Colonic mucosa (tissue), 4 donors: ENCODE measurements at regions not wholly inside any gene's neighbourhood (a gene's known extent, or its start where the extent isn't known, plus 50 kb on each side); places are given as distances from the start of the nearest gene placed in this dataset.

Experiments
- DNase-seq: peaks from one replicate; pipeline ENCODE4 v3.0.0-alpha.2; 2020
- H3K27ac ChIP-seq: fragments of 200-600 bp; one replicate; pipeline ENCODE4 v1.8.0; 2021
- H3K27me3 ChIP-seq: fragments of 200-600 bp; one replicate; pipeline ENCODE4 v1.8.0; 2021
- H3K36me3 ChIP-seq: fragments of 200-600 bp; one replicate; pipeline ENCODE4 v1.8.0; 2021
- H3K4me1 ChIP-seq: fragments of 200-600 bp; one replicate; pipeline ENCODE4 v1.8.0; 2021; ENCODE audit warnings: mild to moderate bottlenecking
- H3K4me3 ChIP-seq: fragments of 200-600 bp; one replicate; pipeline ENCODE4 v1.8.0; 2021
- H3K9ac ChIP-seq, 2 donors: one replicate each; pipeline ENCODE4 v1.7.0; 2013; ENCODE audit warnings: control low read depth in 2 of 2, low read depth in 2 of 2, low read length in 2 of 2
- H3K9me3 ChIP-seq: fragments of 200-600 bp; one replicate; pipeline ENCODE4 v1.8.0; 2021
- CTCF ChIP-seq: fragments of 200-600 bp; IDR thresholded peaks from one replicate; pipeline ENCODE4 v1.8.0; 2022; ENCODE audit warnings: antibody characterized with exemption, mild to moderate bottlenecking
- intact Hi-C: fragments of 100-400 bp; cut with DNase I; formaldehyde crosslinking; loops from one replicate; pipeline ENCODE4 v1.14.1; 2022
- donor health status: healthy.
- donor health status: DM: no; HTN: no; CAD: no.
- donor health status: DM: no; HTN: no; CAD: no.

GRCh38 chr1:213330281-213330680 is 279.2 kb downstream of the RPS6KC1 start:
- no peak for TF ChIP-seq CTCF
- Histone ChIP-seq H3K4me1 (no peaks in the 10 kb centered on the region), H3K9me3 (no peaks in the 10 kb centered on the region), H3K27ac (no peak overlapping the region), H3K27me3 (no peaks in the 10 kb centered on the region), H3K9ac (no peak overlapping the region), H3K4me3 (no peak overlapping the region), H3K36me3 (no peaks in the 10 kb centered on the region)
- intact Hi-C loops, result no loop called here
- DNase-seq, result no peak

- Histone ChIP-seq H3K4me3 (no peak overlapping the region), H3K27me3 (no peaks in the 10 kb centered on the region), H3K9me3 (no peaks in the 10 kb centered on the region), H3K27ac (no peak overlapping the region), H3K9ac (no peak overlapping the region), H3K36me3 (no peaks in the 10 kb centered on the region), H3K4me1 (no peaks in the 10 kb centered on the region)
- no peak for TF ChIP-seq CTCF
- DNase-seq, result no peak
- intact Hi-C loops, result no loop called here
These were observed 280.7 kb downstream of the RPS6KC1 start for GRCh38 chr1:213331631-213332175.

GRCh38 chr1:213332491-213332890 is 281.4 kb downstream of the RPS6KC1 start:
- Histone ChIP-seq H3K4me1 (no peaks in the 10 kb centered on the region), H3K36me3 (no peaks in the 10 kb centered on the region), H3K9me3 (no peaks in the 10 kb centered on the region), H3K9ac (no peak overlapping the region), H3K27me3 (no peaks in the 10 kb centered on the region), H3K4me3 (no peak overlapping the region), H3K27ac (no peak overlapping the region)
- intact Hi-C loops, result no loop called here
- DNase-seq, result no peak
- TF ChIP-seq CTCF, result no peak

- intact Hi-C loops, result no loop called here
- H3K9me3 ChIP-seq, result no peaks in the 10 kb centered on the region
These were observed 282.1 kb downstream of the RPS6KC1 start for GRCh38 chr1:213333121-213333520.

GRCh38 chr1:213335084-213335483 is 284.0 kb downstream of the RPS6KC1 start:
- Histone ChIP-seq H3K4me1 (no peaks in the 10 kb centered on the region), H3K27me3 (no peaks in the 10 kb centered on the region), H3K9me3 (no peaks in the 10 kb centered on the region), H3K9ac (no peak overlapping the region), H3K27ac (no peak overlapping the region), H3K36me3 (no peaks in the 10 kb centered on the region), H3K4me3 (no peak overlapping the region)
- no peak for TF ChIP-seq CTCF
- no peak for DNase-seq
- intact Hi-C loops, result no loop called here

More at GRCh38 chr1:213333121-213333520, 282.1 kb downstream of the RPS6KC1 start:
- DNase-seq, result no peak
- Histone ChIP-seq H3K9ac (no peak overlapping the region), H3K4me3 (no peak overlapping the region), H3K36me3 (no peaks in the 10 kb centered on the region), H3K27ac (no peak overlapping the region), H3K4me1 (no peaks in the 10 kb centered on the region), H3K27me3 (no peaks in the 10 kb centered on the region)
- no peak for TF ChIP-seq CTCF
